Gastrocnemius medialis (tissue), 4 donors: ENCODE measurements at regions not wholly inside any gene's neighbourhood (a gene's known extent, or its start where the extent isn't known, plus 50 kb on each side); places are given as distances from the start of the nearest gene placed in this dataset.

Experiments used
- ATAC-seq, 2 donors: fragments of 150-250 bp; one replicate each; pipeline ENCODE4 v1.9.1; 2016
- DNase-seq, 2 donors: peaks; one replicate each; pipeline ENCODE4 v3.0.0-alpha.2; 2019
- H3K27ac ChIP-seq, 4 donors: fragments of 200-600 bp; sonication (generic); 1 replicate in 1 of 4; 2 replicates in 3 of 4; pipeline ENCODE4 v1.5.1; 2016 to 2018; ENCODE audit warnings: mild to moderate bottlenecking in 2 of 4, moderate library complexity in 1 of 4
- H3K27me3 ChIP-seq, 3 donors: fragments of 200-600 bp; sonication (generic) in 2 of 3; 1 replicate in 1 of 3; 2 replicates in 2 of 3; pipeline versions ENCODE4 v1.5.1 to v1.6.0; 2016 to 2019; ENCODE audit warnings: mild to moderate bottlenecking in 1 of 3, moderate library complexity in 1 of 3
- H3K36me3 ChIP-seq, 2 donors: fragments of 200-600 bp; sonication (generic) in 1 of 2; one replicate each; pipeline ENCODE4 v1.5.1; 2017 to 2018
- H3K4me1 ChIP-seq, 2 donors: fragments of 200-600 bp; sonication (generic) in 1 of 2; one replicate each; pipeline ENCODE4 v1.5.1; 2016 to 2017; ENCODE audit warnings: mild to moderate bottlenecking in 2 of 2
- H3K4me3 ChIP-seq, 4 donors: fragments of 200-600 bp; sonication (generic) in 3 of 4; 1 replicate in 1 of 4; 2 replicates in 3 of 4; pipeline ENCODE4 v1.5.1; 2016 to 2019; ENCODE audit warnings: mild to moderate bottlenecking in 2 of 4
- H3K9me3 ChIP-seq, 3 donors: fragments of 200-600 bp; sonication (generic) in 2 of 3; 1 replicate in 1 of 3; 2 replicates in 2 of 3; pipeline ENCODE4 v1.5.1; 2016 to 2019
- POLR2A ChIP-seq, 2 donors: fragments of 450-650 bp; IDR thresholded peaks; one replicate each; pipeline ENCODE4 v1.6.1; 2017; ENCODE audit warnings: antibody characterized with exemption in 2 of 2, mild to moderate bottlenecking in 2 of 2, moderate library complexity in 2 of 2
- in situ Hi-C, 4 donors: fragments of 200-750 bp; cut with MboI; loops; one replicate each; pipeline versions ENCODE4 v1.15.0 to v1.8.0; 2017; ENCODE audit warnings: low sequenced_read_pairs in 4 of 4
- intact Hi-C: fragments of 100-400 bp; cut with DNase I; formaldehyde crosslinking; loops from one replicate; pipeline ENCODE4 v1.15.1; 2023; ENCODE audit warnings: low total_unique reads
- TF ChIP-seq, protein P1 (sequence below), 5 experiments: fragments of 450-650 bp in 3 of 5; fragments of 200-600 bp in 2 of 5; sonication (generic) in 2 of 5; IDR thresholded peaks in 4 of 5; conservative IDR thresholded peaks in 1 of 5; 1 replicate in 4 of 5; 2 replicates in 1 of 5; pipeline ENCODE4 v1.5.1; 2016 to 2019; ENCODE audit warnings: antibody characterized with exemption in 5 of 5, mild to moderate bottlenecking in 3 of 5, moderate library complexity in 3 of 5

DNA sequence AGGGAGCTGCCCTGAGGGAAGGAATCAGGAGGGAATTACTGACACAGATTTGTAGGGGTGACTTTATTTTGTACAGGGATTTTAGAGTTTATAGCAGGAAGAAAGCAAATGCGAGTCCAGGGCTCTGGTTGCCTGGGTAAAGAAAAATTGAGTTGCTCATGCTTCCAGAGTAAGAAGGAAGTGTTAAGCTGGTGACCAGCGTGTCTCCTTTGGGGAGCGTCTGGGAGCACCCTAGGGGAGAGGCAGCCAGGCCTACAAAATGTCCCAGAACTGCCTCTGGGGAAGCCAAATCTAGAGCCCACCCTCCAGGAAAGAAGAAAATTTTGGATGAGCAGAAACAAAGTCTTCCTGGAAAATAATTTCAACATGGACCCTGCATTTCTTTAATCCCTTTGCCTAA is 147.0 kb downstream of the VAPA start:
- H3K36me3 ChIP-seq: no peaks in the 10 kb centered on the region
- ATAC-seq (no peak), DNase-seq (no peak)
- intact Hi-C loops: no loop called here
- no peaks in the 10 kb centered on the region for H3K27me3 ChIP-seq
- in situ Hi-C loops: no loop called here
- no peak overlapping the region for H3K27ac ChIP-seq
- H3K9me3 ChIP-seq: no peaks in the 10 kb centered on the region
- no peak overlapping the region for H3K4me3 ChIP-seq
- TF ChIP-seq, protein P1, sequence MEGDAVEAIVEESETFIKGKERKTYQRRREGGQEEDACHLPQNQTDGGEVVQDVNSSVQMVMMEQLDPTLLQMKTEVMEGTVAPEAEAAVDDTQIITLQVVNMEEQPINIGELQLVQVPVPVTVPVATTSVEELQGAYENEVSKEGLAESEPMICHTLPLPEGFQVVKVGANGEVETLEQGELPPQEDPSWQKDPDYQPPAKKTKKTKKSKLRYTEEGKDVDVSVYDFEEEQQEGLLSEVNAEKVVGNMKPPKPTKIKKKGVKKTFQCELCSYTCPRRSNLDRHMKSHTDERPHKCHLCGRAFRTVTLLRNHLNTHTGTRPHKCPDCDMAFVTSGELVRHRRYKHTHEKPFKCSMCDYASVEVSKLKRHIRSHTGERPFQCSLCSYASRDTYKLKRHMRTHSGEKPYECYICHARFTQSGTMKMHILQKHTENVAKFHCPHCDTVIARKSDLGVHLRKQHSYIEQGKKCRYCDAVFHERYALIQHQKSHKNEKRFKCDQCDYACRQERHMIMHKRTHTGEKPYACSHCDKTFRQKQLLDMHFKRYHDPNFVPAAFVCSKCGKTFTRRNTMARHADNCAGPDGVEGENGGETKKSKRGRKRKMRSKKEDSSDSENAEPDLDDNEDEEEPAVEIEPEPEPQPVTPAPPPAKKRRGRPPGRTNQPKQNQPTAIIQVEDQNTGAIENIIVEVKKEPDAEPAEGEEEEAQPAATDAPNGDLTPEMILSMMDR (IDR thresholded peaks at IDR 0.05 in 4 of 5, conservative IDR thresholded peaks at IDR 0.05 in 1 of 5): no peak
- TF ChIP-seq POLR2A (IDR thresholded peaks at IDR 0.05): no peak
- H3K4me1 ChIP-seq: peaks cover 0 to 8% of the 10 kb centered on the region in 2 donors

DNA sequence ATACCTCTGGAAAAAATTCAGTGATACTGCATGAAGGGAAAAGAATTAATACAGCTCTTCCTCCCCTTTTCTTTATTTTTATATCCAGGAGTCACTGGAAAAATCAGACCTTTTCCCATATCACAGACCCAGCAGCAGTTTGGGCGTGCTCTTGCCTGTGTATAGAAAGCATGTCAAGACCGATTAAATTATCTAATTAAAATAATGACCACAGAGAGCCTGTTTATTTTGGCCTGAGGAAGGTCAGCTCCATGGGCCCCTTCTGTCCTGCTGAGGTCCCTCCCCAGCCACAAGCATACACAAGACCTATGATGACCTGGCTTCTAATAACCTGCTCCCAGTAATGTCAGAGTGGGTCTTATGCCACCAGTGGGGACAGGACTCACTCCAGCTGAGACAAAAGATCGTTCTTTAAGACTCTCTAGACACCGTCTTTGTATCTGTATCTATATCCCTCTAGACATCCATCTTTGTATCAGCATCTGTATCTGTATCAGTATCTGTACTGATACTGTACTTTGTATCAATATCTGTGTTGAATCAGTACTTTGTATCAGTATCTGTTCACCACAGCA is 147.8 kb downstream of the VAPA start:
- in situ Hi-C loops (no loop called here), intact Hi-C loops (no loop called here)
- ATAC-seq (no peak), DNase-seq (no peak)
- H3K4me1 ChIP-seq: peaks cover 0 to 8% of the 10 kb centered on the region in 2 donors
- H3K4me3 ChIP-seq: no peak overlapping the region
- no peak overlapping the region for H3K27ac ChIP-seq
- H3K36me3 ChIP-seq: no peaks in the 10 kb centered on the region
- no peaks in the 10 kb centered on the region for H3K9me3 ChIP-seq
- no peaks in the 10 kb centered on the region for H3K27me3 ChIP-seq
- TF ChIP-seq, protein P1 (IDR thresholded peaks at IDR 0.05 in 4 of 5, conservative IDR thresholded peaks at IDR 0.05 in 1 of 5): no peak
- no peak for TF ChIP-seq POLR2A (IDR thresholded peaks at IDR 0.05)

DNA sequence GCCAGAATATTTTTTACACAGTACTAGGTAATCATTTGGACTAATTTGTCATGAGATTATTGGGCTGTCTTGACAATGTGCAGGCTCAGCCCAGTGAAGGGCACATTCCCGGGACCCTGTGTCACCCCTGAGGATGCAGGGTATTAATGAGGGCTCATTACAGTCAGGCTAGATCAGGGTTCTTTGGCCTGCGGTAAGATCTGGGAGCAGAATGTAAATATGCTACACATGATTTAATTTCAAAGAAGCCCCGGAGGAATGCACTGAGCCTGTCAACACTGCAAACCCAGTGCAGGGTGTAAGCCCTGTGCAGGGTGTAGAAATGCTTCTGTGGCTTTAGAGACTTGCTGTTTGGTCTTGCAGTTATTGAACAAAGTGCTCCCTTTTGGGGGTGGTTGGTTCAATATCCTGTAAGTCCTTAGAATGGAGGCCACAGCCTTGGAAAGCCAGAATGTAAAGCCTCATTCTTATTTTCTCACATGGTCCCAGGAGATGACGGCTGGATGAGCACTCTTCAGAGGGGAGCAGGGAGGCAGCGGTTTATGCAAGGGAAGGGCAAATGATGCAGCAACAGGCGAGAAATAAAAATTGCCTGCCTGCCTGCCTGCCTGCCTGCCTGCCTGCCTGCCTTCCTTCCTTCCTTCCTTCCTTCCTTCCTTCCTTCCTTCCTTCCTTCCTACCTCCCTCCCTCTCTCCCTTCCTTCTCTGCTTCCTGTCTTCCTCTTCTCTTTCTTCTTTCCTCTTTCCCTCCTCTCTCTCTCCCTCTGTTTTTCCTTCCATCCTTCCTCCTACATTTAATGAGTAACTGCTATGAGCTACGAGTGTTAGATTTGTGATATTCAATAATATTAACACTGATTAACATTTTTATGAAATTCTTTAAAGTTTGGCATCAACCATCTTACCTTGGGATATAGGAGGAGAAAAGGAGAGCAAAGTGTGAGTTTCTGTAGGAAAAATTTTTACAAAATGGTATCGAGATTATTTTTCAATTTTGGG is 148.8 kb downstream of the VAPA start:
- no peak for DNase-seq
- no peak overlapping the region for H3K27ac ChIP-seq
- no peaks in the 10 kb centered on the region for H3K9me3 ChIP-seq
- H3K4me3 ChIP-seq: no peak overlapping the region
- in situ Hi-C loops (no loop called here), intact Hi-C loops (no loop called here)
- TF ChIP-seq, protein P1 (IDR thresholded peaks at IDR 0.05 in 4 of 5, conservative IDR thresholded peaks at IDR 0.05 in 1 of 5): no peak
- no peak for TF ChIP-seq POLR2A (IDR thresholded peaks at IDR 0.05)
- no peaks in the 10 kb centered on the region for H3K27me3 ChIP-seq
- peaks cover 0 to 8% of the 10 kb centered on the region in 2 donors for H3K4me1 ChIP-seq
- no peak for ATAC-seq
- H3K36me3 ChIP-seq: no peaks in the 10 kb centered on the region

DNA sequence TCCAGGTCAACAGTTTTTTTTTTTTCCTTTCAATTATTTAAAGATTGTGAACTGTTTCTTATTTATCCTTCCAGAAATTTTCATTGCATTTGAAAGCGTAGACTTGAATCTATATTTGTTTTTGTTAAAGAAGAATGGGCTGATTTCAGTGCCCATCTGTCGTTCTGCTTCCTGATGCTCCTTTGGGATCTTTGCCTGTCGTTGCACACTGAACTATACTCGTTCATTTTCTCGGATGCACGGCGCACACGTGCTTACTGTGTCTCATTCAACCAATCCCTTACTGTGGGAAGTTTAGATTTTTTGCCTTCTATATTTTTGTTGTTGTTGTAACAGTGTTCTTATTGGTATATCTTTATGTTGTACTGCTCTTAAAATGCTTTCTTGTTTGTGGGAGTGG is 149.7 kb downstream of the VAPA start:
- Histone ChIP-seq H3K4me3 (no peak overlapping the region), H3K36me3 (no peaks in the 10 kb centered on the region), H3K27ac (no peak overlapping the region), H3K27me3 (no peaks in the 10 kb centered on the region), H3K4me1 (peaks cover 0 to 8% of the 10 kb centered on the region in 2 donors), H3K9me3 (no peaks in the 10 kb centered on the region)
- DNase-seq: no peak
- TF ChIP-seq POLR2A (IDR thresholded peaks at IDR 0.05): no peak
- no peak for ATAC-seq
- intact Hi-C loops (no loop called here), in situ Hi-C loops (no loop called here)

DNA sequence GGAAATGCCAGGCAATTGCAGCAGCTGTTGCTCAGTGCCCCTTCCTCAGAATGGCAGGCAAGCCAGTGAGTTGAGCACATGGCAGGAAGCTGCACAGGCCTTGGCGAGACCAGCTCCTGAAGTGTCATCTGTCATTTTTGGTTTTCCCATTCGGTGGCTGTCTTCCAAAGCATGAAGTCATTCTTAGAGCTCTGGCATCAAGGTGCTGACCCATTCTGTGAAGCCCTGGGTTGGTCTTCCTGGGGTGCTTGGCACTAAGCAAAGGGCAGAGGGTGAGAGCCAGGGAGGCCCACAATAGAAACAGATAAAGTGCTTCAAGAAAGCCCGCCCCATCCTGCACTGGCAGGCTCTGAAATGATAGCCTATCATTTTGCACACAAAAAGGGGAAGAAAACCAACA is 150.5 kb downstream of the VAPA start:
- no peaks in the 10 kb centered on the region for H3K27me3 ChIP-seq
- H3K9me3 ChIP-seq: no peaks in the 10 kb centered on the region
- H3K4me3 ChIP-seq: no peak overlapping the region
- TF ChIP-seq, protein P1 (IDR thresholded peaks at IDR 0.05 in 4 of 5, conservative IDR thresholded peaks at IDR 0.05 in 1 of 5): no peak
- TF ChIP-seq POLR2A (IDR thresholded peaks at IDR 0.05): no peak
- in situ Hi-C loops (no loop called here), intact Hi-C loops (no loop called here)
- ATAC-seq (no peak), DNase-seq (no peak)
- no peaks in the 10 kb centered on the region for H3K36me3 ChIP-seq
- H3K4me1 ChIP-seq: peaks cover 0 to 8% of the 10 kb centered on the region in 2 donors
- H3K27ac ChIP-seq: no peak overlapping the region
